Neural crest cell (in vitro differentiated cells): ENCODE measurements at regions not wholly inside any gene's neighbourhood (a gene's known extent, or its start where the extent isn't known, plus 50 kb on each side); places are given as distances from the start of the nearest gene placed in this dataset.

Source experiments
- DNase-seq: peaks from one replicate; pipeline ENCODE4 v3.0.0; 2021; ENCODE audit warnings: low read depth, mixed read lengths, low spot score
- H3K27ac Mint-ChIP-seq: one replicate; pipeline ENCODE4 v1.8.0; 2021; ENCODE audit warnings: mild to moderate bottlenecking, mixed read lengths; ENCODE audit not compliant: unreplicated experiment
- H3K27me3 Mint-ChIP-seq: 2 replicates; pipeline ENCODE4 v1.8.0; 2021; ENCODE audit warnings: low read depth, mild to moderate bottlenecking, mixed read lengths
- H3K36me3 Mint-ChIP-seq: 2 replicates; pipeline ENCODE4 v1.8.0; 2021; ENCODE audit warnings: low read depth, mild to moderate bottlenecking, mixed read lengths
- H3K4me1 Mint-ChIP-seq: 2 replicates; pipeline ENCODE4 v1.8.0; 2021; ENCODE audit warnings: mixed read lengths
- H3K4me3 Mint-ChIP-seq: one replicate; pipeline ENCODE4 v1.8.0; 2021; ENCODE audit warnings: mild to moderate bottlenecking, mixed read lengths
- H3K9me3 Mint-ChIP-seq: 2 replicates; pipeline ENCODE4 v1.8.0; 2021; ENCODE audit warnings: mixed read lengths
- CTCF ChIP-seq: fragments of 200-600 bp; sonication (generic); conservative IDR thresholded peaks from 2 replicates; pipeline ENCODE4 v1.5.0; 2021; ENCODE audit warnings: antibody characterized with exemption, mild to moderate bottlenecking

GRCh38 chr12:71237128-71237527 is 79.3 kb upstream of the TSPAN8 start:
- peaks cover under 1% of the 10 kb centered on the region for H3K9me3 Mint-ChIP-seq
- no peaks in the 10 kb centered on the region for H3K27me3 Mint-ChIP-seq
- H3K36me3 Mint-ChIP-seq, result no peaks in the 10 kb centered on the region
- no peak overlapping the region for H3K4me3 Mint-ChIP-seq
- TF ChIP-seq CTCF, result no peak
- DNase-seq, result no peak
- H3K27ac Mint-ChIP-seq, result no peak overlapping the region
- H3K4me1 Mint-ChIP-seq, result no peaks in the 10 kb centered on the region

GRCh38 chr12:71236133-71236660 is 78.4 kb upstream of the TSPAN8 start:
- no peak for TF ChIP-seq CTCF
- DNase-seq, result no peak
- H3K4me3 Mint-ChIP-seq, result no peak overlapping the region
- H3K4me1 Mint-ChIP-seq, result no peaks in the 10 kb centered on the region
- H3K27me3 Mint-ChIP-seq, result no peaks in the 10 kb centered on the region
- H3K9me3 Mint-ChIP-seq, result peaks cover 5% of the 10 kb centered on the region
- H3K27ac Mint-ChIP-seq, result no peak overlapping the region
- H3K36me3 Mint-ChIP-seq, result no peaks in the 10 kb centered on the region

- Mint-ChIP-seq H3K9me3 (peaks cover 14% of the 10 kb centered on the region), H3K27ac (no peak overlapping the region), H3K27me3 (no peaks in the 10 kb centered on the region), H3K4me3 (no peak overlapping the region), H3K4me1 (no peaks in the 10 kb centered on the region), H3K36me3 (peaks cover 3% of the 10 kb centered on the region)
- DNase-seq, result no peak
- no peak for TF ChIP-seq CTCF
These were observed 75.3 kb upstream of the TSPAN8 start for GRCh38 chr12:71233083-71233482.

- Mint-ChIP-seq H3K36me3 (peaks cover 3% of the 10 kb centered on the region), H3K27ac (no peak overlapping the region), H3K27me3 (no peaks in the 10 kb centered on the region), H3K4me3 (no peak overlapping the region), H3K4me1 (no peaks in the 10 kb centered on the region), H3K9me3 (peaks cover 14% of the 10 kb centered on the region)
- DNase-seq, result no peak
- no peak for TF ChIP-seq CTCF
These were observed 72.7 kb upstream of the TSPAN8 start for GRCh38 chr12:71230542-71230941.

GRCh38 chr12:71223139-71223538 is 65.3 kb upstream of the TSPAN8 start:
- Mint-ChIP-seq H3K9me3 (no peaks in the 10 kb centered on the region), H3K4me1 (no peaks in the 10 kb centered on the region), H3K27ac (no peak overlapping the region), H3K4me3 (no peak overlapping the region), H3K27me3 (no peaks in the 10 kb centered on the region), H3K36me3 (no peaks in the 10 kb centered on the region)
- no peak for TF ChIP-seq CTCF
- no peak for DNase-seq

GRCh38 chr12:71222436-71222835 is 64.6 kb upstream of the TSPAN8 start:
- Mint-ChIP-seq H3K27me3 (no peaks in the 10 kb centered on the region), H3K9me3 (no peaks in the 10 kb centered on the region), H3K4me3 (no peak overlapping the region), H3K36me3 (no peaks in the 10 kb centered on the region), H3K27ac (no peak overlapping the region), H3K4me1 (no peaks in the 10 kb centered on the region)
- TF ChIP-seq CTCF, result no peak
- no peak for DNase-seq
